IMR-90 (cell line): ENCODE measurements at regions not wholly inside any gene's neighbourhood (a gene's known extent, or its start where the extent isn't known, plus 50 kb on each side); places are given as distances from the start of the nearest gene placed in this dataset.

Experiments
- ATAC-seq: fragments of 200-7000 bp; cut with Tn5 transposase; 2 replicates; pipeline ENCODE4 v1.9.1; 2020; ENCODE audit warnings: low read depth, mild to moderate bottlenecking, moderate library complexity
- BruUV-seq: library from RNA; stranded (reverse); fragments of 400-500 nt; replicated peaks from 2 replicates; lab custom pipeline; 2021; lab: Mats Ljungman, UMichigan
- CTCF ChIA-PET: fragments of 300-600 bp; formaldehyde crosslinking; extraction: SDS; loops from one replicate; lab custom pipeline; 2021; ENCODE audit warnings: antibody characterized with exemption; lab: Yijun Ruan, JAX
- POLR2A ChIA-PET: fragments of 300-600 bp; sonication (Branson Sonifier 250); formaldehyde crosslinking; loops from one replicate; lab custom pipeline; 2022; ENCODE audit warnings: antibody characterized with exemption; ENCODE audit not compliant: unreplicated experiment; lab: Charles Lee
- DNase-seq: peaks from one replicate; pipeline ENCODE4 v3.0.0; 2013
- H2AFZ ChIP-seq: replicated peaks from 2 replicates; pipeline ENCODE3; 2013; ENCODE audit warnings: low read length, mild to moderate bottlenecking; ENCODE audit not compliant: poor library complexity
- H2AK5ac ChIP-seq: 2 replicates; pipeline ENCODE4 v1.6.1; 2013; ENCODE audit warnings: low read depth, low read length, inconsistent platforms
- H2AK9ac ChIP-seq: replicated peaks from 2 replicates; pipeline ENCODE3; 2013; ENCODE audit warnings: mild to moderate bottlenecking, low read depth, low read length, moderate library complexity; ENCODE audit not compliant: poor library complexity
- H2BK120ac ChIP-seq: 2 replicates; pipeline ENCODE4 v1.6.1; 2013; ENCODE audit warnings: low read depth, low read length, inconsistent platforms
- H2BK15ac ChIP-seq: 3 replicates; pipeline ENCODE4 v1.6.1; 2013; ENCODE audit warnings: low read depth, low read length, inconsistent platforms
- H2BK20ac ChIP-seq: 2 replicates; pipeline ENCODE4 v1.6.1; 2013; ENCODE audit warnings: low read depth, mild to moderate bottlenecking, inconsistent platforms, low read length, moderate library complexity
- H2BK5ac ChIP-seq: 2 replicates; pipeline ENCODE4 v1.6.1; 2013; ENCODE audit warnings: mild to moderate bottlenecking, low read depth, low read length, inconsistent platforms; ENCODE audit not compliant: poor library complexity, severe bottlenecking
- H3K14ac ChIP-seq: replicated peaks from 2 replicates; pipeline ENCODE4 v1.6.1; 2013; ENCODE audit warnings: low read depth, low read length, inconsistent platforms
- H3K18ac ChIP-seq: 2 replicates; pipeline ENCODE4 v1.6.1; 2013; ENCODE audit warnings: low read depth, low read length, control low read depth
- H3K23ac ChIP-seq: 2 replicates; pipeline ENCODE4 v1.6.1; 2013; ENCODE audit warnings: low read depth, low read length, inconsistent platforms
- H3K27ac ChIP-seq: 2 replicates; pipeline ENCODE4 v1.5.1; 2013; ENCODE audit warnings: mild to moderate bottlenecking, control low read depth, low read length; ENCODE audit not compliant: insufficient read depth
- H3K27me3 ChIP-seq: 2 replicates; pipeline ENCODE4 v1.6.1; 2013; ENCODE audit warnings: low read length; ENCODE audit not compliant: control insufficient read depth, insufficient read depth
- H3K36me3 ChIP-seq: 2 replicates; pipeline ENCODE4 v1.6.1; 2013; ENCODE audit warnings: low read length, mixed read lengths; ENCODE audit not compliant: control insufficient read depth, insufficient read depth
- H3K4ac ChIP-seq: 2 replicates; pipeline ENCODE4 v1.6.1; 2013; ENCODE audit warnings: low read depth, low read length, inconsistent platforms
- H3K4me1 ChIP-seq: 2 replicates; pipeline ENCODE4 v1.6.1; 2013; ENCODE audit warnings: low read length, mixed read lengths; ENCODE audit not compliant: control insufficient read depth, insufficient read depth
- H3K4me2 ChIP-seq: 2 replicates; pipeline ENCODE4 v1.6.1; 2013; ENCODE audit warnings: low read depth, mild to moderate bottlenecking, control low read depth, low read length, moderate library complexity
- H3K4me3 ChIP-seq: 2 replicates; pipeline ENCODE4 v1.5.1; 2013; ENCODE audit warnings: low read depth, mild to moderate bottlenecking, control low read depth, low read length, moderate library complexity; ENCODE audit not compliant: insufficient read depth
- H3K56ac ChIP-seq: 2 replicates; pipeline ENCODE4 v1.6.1; 2013; ENCODE audit warnings: low read length, inconsistent platforms; ENCODE audit not compliant: insufficient read depth; ENCODE audit errors: extremely low read depth
- H3K79me1 ChIP-seq, 2 experiments: 2 replicates each; pipeline ENCODE4 v1.6.1; 2013; ENCODE audit warnings: low read length in 2 of 2, inconsistent platforms in 1 of 2, low read depth in 1 of 2
- H3K9ac ChIP-seq: 2 replicates; pipeline ENCODE4 v1.6.1; 2013; ENCODE audit warnings: low read depth, low read length, control low read depth
- H3K9me1 ChIP-seq: 2 replicates; pipeline ENCODE4 v1.6.1; 2013; ENCODE audit warnings: low read length, inconsistent platforms; ENCODE audit not compliant: insufficient read depth
- H3K9me3 ChIP-seq: 2 replicates; pipeline ENCODE4 v1.6.1; 2013; ENCODE audit warnings: low read length; ENCODE audit not compliant: control insufficient read depth, insufficient read depth
- H4K20me1 ChIP-seq: 2 replicates; pipeline ENCODE4 v1.6.1; 2013; ENCODE audit warnings: low read length, inconsistent platforms; ENCODE audit not compliant: insufficient read depth
- H4K5ac ChIP-seq: 2 replicates; pipeline ENCODE4 v1.6.1; 2013; ENCODE audit warnings: mild to moderate bottlenecking, low read depth, low read length, control low read depth
- H4K8ac ChIP-seq, 2 experiments: 2 replicates each; pipeline ENCODE4 v1.6.1; 2013; ENCODE audit warnings: low read depth in 2 of 2, low read length in 2 of 2, control low read depth in 1 of 2, inconsistent platforms in 1 of 2
- H4K91ac ChIP-seq: 2 replicates; pipeline ENCODE4 v1.6.1; 2013; ENCODE audit warnings: low read depth, low read length, inconsistent platforms; ENCODE audit not compliant: insufficient read depth
- BHLHE40 ChIP-seq: fragments of 150-350 bp; IDR thresholded peaks from 2 replicates; pipeline ENCODE4 v1.6.1; 2016; ENCODE audit warnings: mild to moderate bottlenecking, low read depth, low read length
- CEBPB ChIP-seq: IDR thresholded peaks from 2 replicates; pipeline ENCODE4 v1.6.1; 2012; ENCODE audit warnings: low read depth, low read length, improper control_type of control experiment
- CHD1 ChIP-seq: IDR thresholded peaks from 2 replicates; pipeline ENCODE4 v1.6.1; 2012; ENCODE audit warnings: low read depth, low read length, improper control_type of control experiment
- ELK1 ChIP-seq: fragments of 150-350 bp; IDR thresholded peaks from 2 replicates; pipeline ENCODE4 v1.6.1; 2016; ENCODE audit warnings: low read depth, mild to moderate bottlenecking, low read length, moderate library complexity, borderline replicate concordance
- FOS ChIP-seq: fragments of 150-350 bp; IDR thresholded peaks from 2 replicates; pipeline ENCODE4 v1.6.1; 2016; ENCODE audit warnings: low read depth, low read length
- MAFK ChIP-seq: IDR thresholded peaks from 2 replicates; pipeline ENCODE4 v1.6.1; 2012; ENCODE audit warnings: low read depth, low read length, improper control_type of control experiment
- MAZ ChIP-seq: IDR thresholded peaks from 2 replicates; pipeline ENCODE4 v1.6.1; 2012; ENCODE audit warnings: low read depth, mild to moderate bottlenecking, low read length, improper control_type of control experiment, moderate library complexity, borderline replicate concordance
- MXI1 ChIP-seq: IDR thresholded peaks from 2 replicates; pipeline ENCODE4 v1.6.1; 2012; ENCODE audit warnings: low read depth, mild to moderate bottlenecking, low read length, moderate library complexity, borderline replicate concordance
- NFE2L2 ChIP-seq: fragments of 150-350 bp; IDR thresholded peaks from 2 replicates; pipeline ENCODE4 v1.6.1; 2016; ENCODE audit warnings: low read depth, mild to moderate bottlenecking, low read length
- POLR2A ChIP-seq: IDR thresholded peaks from 2 replicates; pipeline ENCODE4 v1.6.1; 2012; ENCODE audit warnings: mild to moderate bottlenecking, low read depth, low read length
- RAD21 ChIP-seq: IDR thresholded peaks from 2 replicates; pipeline ENCODE4 v1.6.1; 2012; ENCODE audit warnings: low read length, improper control_type of control experiment
- RCOR1 ChIP-seq: IDR thresholded peaks from 2 replicates; pipeline ENCODE4 v1.6.1; 2012; ENCODE audit warnings: mild to moderate bottlenecking, low read length, improper control_type of control experiment; ENCODE audit not compliant: insufficient replicate concordance
- RFX5 ChIP-seq: IDR thresholded peaks from 2 replicates; pipeline ENCODE4 v1.8.0; 2012; ENCODE audit warnings: low read depth, mild to moderate bottlenecking, low read length, moderate library complexity
- SMC3 ChIP-seq: fragments of 150-350 bp; IDR thresholded peaks from 2 replicates; pipeline ENCODE4 v1.6.1; 2016; ENCODE audit warnings: low read depth, mild to moderate bottlenecking, antibody characterized with exemption, low read length, moderate library complexity
- USF2 ChIP-seq: fragments of 150-350 bp; IDR thresholded peaks from 2 replicates; pipeline ENCODE4 v1.6.1; 2017; ENCODE audit warnings: mild to moderate bottlenecking, antibody characterized with exemption, low read length, low read depth
- WGBS, 2 experiments: methylation state at CpG; one replicate each; pipeline versions ENCODE4 v1.1.5 to v1.1.7; 2013; ENCODE audit warnings: missing lambda C conversion rate in 2 of 2; ENCODE audit not compliant: insufficient read length in 1 of 2; ENCODE audit errors: extremely low coverage in 2 of 2; 5-methylcytosine and 5-hydroxymethylcytosine counted together
- dilution Hi-C: fragments of 300-500 bp; cut with HindIII; formaldehyde crosslinking; loops from one replicate; pipeline ENCODE4 v1.14.3; 2018; ENCODE audit warnings: low sequenced_read_pairs; ENCODE audit not compliant: unreplicated experiment
- in situ Hi-C: fragments of 300-500 bp; cut with MboI; formaldehyde crosslinking; loops from 3 replicates; pipeline ENCODE4 v1.14.3; 2019; ENCODE audit warnings: low sequenced_read_pairs, inconsistent platforms, mixed read lengths
- intact Hi-C: fragments of 100-400 bp; cut with micrococcal nuclease; formaldehyde crosslinking; loops from 2 replicates; pipeline ENCODE4 v1.10.0; 2022
- TF ChIP-seq, protein P1 (sequence below): conservative IDR thresholded peaks from 2 replicates; pipeline ENCODE4 v1.5.1; 2012; ENCODE audit warnings: mild to moderate bottlenecking, low read depth, low read length, improper control_type of control experiment

- Histone ChIP-seq H3K56ac (no peak overlapping the region), H2BK120ac (no peak overlapping the region), H3K4me2 (no peak overlapping the region), H3K27ac (no peak overlapping the region), H2AFZ (no peak overlapping the region), H3K9me3 (peaks cover 1% of the 10 kb centered on the region; the same call in 1 of the 2 replicates), H3K9ac (no peak overlapping the region), H3K36me3 (no peaks in the 10 kb centered on the region), H4K20me1 (no peaks in the 10 kb centered on the region), H2AK5ac (no peak overlapping the region), H3K14ac (no peak overlapping the region), H4K8ac (no peak overlapping the region), H2BK5ac (no peak overlapping the region), H3K4me3 (no peak overlapping the region), H3K9me1 (no peaks in the 10 kb centered on the region), H3K4ac (no peak overlapping the region), H4K91ac (no peak overlapping the region), H3K4me1 (no peaks in the 10 kb centered on the region), H3K27me3 (no peaks in the 10 kb centered on the region), H2BK20ac (no peak overlapping the region), H4K5ac (no peak overlapping the region), H3K23ac (no peak overlapping the region), H3K79me1 (no peaks in the 10 kb centered on the region), H3K18ac (no peak overlapping the region), H2BK15ac (no peak overlapping the region), H2AK9ac (no peak overlapping the region)
- in situ Hi-C loops = no loop called here
- ATAC-seq (no peak), DNase-seq (no peak)
- CTCF ChIA-PET = no interaction called here
- dilution Hi-C loops = no loop called here
- no CpG with 5 or more reads among the region's 1 CpG for WGBS, 2 experiments
- no peak for TF ChIP-seq FOS
- no peak for TF ChIP-seq RCOR1
- TF ChIP-seq RFX5 = no peak
- no peak for TF ChIP-seq BHLHE40
- no peak for TF ChIP-seq USF2
- no peak for TF ChIP-seq NFE2L2
- no peak for TF ChIP-seq CHD1
- TF ChIP-seq, protein P1, sequence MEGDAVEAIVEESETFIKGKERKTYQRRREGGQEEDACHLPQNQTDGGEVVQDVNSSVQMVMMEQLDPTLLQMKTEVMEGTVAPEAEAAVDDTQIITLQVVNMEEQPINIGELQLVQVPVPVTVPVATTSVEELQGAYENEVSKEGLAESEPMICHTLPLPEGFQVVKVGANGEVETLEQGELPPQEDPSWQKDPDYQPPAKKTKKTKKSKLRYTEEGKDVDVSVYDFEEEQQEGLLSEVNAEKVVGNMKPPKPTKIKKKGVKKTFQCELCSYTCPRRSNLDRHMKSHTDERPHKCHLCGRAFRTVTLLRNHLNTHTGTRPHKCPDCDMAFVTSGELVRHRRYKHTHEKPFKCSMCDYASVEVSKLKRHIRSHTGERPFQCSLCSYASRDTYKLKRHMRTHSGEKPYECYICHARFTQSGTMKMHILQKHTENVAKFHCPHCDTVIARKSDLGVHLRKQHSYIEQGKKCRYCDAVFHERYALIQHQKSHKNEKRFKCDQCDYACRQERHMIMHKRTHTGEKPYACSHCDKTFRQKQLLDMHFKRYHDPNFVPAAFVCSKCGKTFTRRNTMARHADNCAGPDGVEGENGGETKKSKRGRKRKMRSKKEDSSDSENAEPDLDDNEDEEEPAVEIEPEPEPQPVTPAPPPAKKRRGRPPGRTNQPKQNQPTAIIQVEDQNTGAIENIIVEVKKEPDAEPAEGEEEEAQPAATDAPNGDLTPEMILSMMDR = no peak
- TF ChIP-seq POLR2A = no peak
- TF ChIP-seq SMC3 = no peak
- no peak for TF ChIP-seq MAZ
- TF ChIP-seq CEBPB = no peak
- TF ChIP-seq MXI1 = no peak
- TF ChIP-seq MAFK = no peak
- no peak for TF ChIP-seq RAD21
- TF ChIP-seq ELK1 = no peak
- no TSS peak for BruUV-seq
- POLR2A ChIA-PET = no interaction called here
- intact Hi-C loops = no loop called here
These were observed 130.1 kb upstream of the SOD1 start for GRCh38 chr21:31529406-31529805.
